Endothelial cell of umbilical vein (primary cell): ENCODE measurements at regions not wholly inside any gene's neighbourhood (a gene's known extent, or its start where the extent isn't known, plus 50 kb on each side); places are given as distances from the start of the nearest gene placed in this dataset.

ENCODE experiments used
- CTCF ChIP-seq, 2 donors: IDR thresholded peaks; 1 replicate in 1 of 2; 2 replicates in 1 of 2; pipeline ENCODE4 v1.5.1; 2011; ENCODE audit warnings: low read length in 2 of 2, mild to moderate bottlenecking in 2 of 2, moderate library complexity in 2 of 2, control low read depth in 1 of 2, inconsistent platforms in 1 of 2, low read depth in 1 of 2; ENCODE audit not compliant: insufficient read depth in 1 of 2; ENCODE audit errors: extremely low read depth in 1 of 2
- POLR2A ChIP-seq: IDR thresholded peaks from 2 replicates; pipeline ENCODE4 v1.6.1; 2012; ENCODE audit warnings: low read depth, mild to moderate bottlenecking, control low read depth, low read length
- POLR2AphosphoS5 ChIP-seq: IDR thresholded peaks from 2 replicates; pipeline ENCODE4 v1.6.1; 2012; ENCODE audit warnings: low read depth, mild to moderate bottlenecking, control low read depth, low read length, moderate library complexity; ENCODE audit not compliant: insufficient read depth

GRCh38 chr10:75294031-75294437 lies 58.3 kb upstream of the COMTD1 start:
- TF ChIP-seq POLR2AphosphoS5 (no peak), POLR2A (no peak), CTCF (IDR thresholded peaks at IDR 0.05; ENCODE audit: extremely low read depth in 1 of 2, insufficient read depth in 1 of 2, low read depth in 1 of 2, low read length in 2 of 2) (no peak)
